Esophagus squamous epithelium (tissue), 5 donors: ENCODE measurements at regions not wholly inside any gene's neighbourhood (a gene's known extent, or its start where the extent isn't known, plus 50 kb on each side); places are given as distances from the start of the nearest gene placed in this dataset.
"Not testable (repeated sequence)": the region's sequence is repeated elsewhere in the genome, so short reads cannot be mapped to it uniquely, and the experiment has no call there.

Experiments
- DNase-seq: peaks from one replicate; lab custom pipeline; 2025; lab: John Stamatoyannopoulos, UW
- H3K27ac ChIP-seq, 4 donors: fragments of 200-600 bp; sonication (generic); one replicate each; pipeline ENCODE4 v1.5.1; 2016 to 2019; ENCODE audit warnings: mild to moderate bottlenecking in 1 of 4
- H3K27me3 ChIP-seq, 4 donors: fragments of 200-600 bp; sonication (generic); 1 replicate in 3 of 4; 2 replicates in 1 of 4; pipeline versions ENCODE4 v1.5.1 to v1.6.0; 2017 to 2021; ENCODE audit warnings: antibody characterized with exemption in 1 of 4
- H3K36me3 ChIP-seq, 3 donors: fragments of 200-600 bp; sonication (generic); one replicate each; pipeline ENCODE4 v1.5.1; 2016 to 2019
- H3K4me1 ChIP-seq, 3 donors: fragments of 200-600 bp; sonication (generic); one replicate each; pipeline ENCODE4 v1.5.1; 2017 to 2019
- H3K4me3 ChIP-seq, 4 donors: fragments of 200-600 bp; sonication (generic); 1 replicate in 3 of 4; 2 replicates in 1 of 4; pipeline ENCODE4 v1.5.1; 2016 to 2019; ENCODE audit warnings: mild to moderate bottlenecking in 2 of 4, moderate library complexity in 1 of 4
- H3K9me3 ChIP-seq, 3 donors: fragments of 200-600 bp; sonication (generic); one replicate each; pipeline ENCODE4 v1.5.1; 2016 to 2019
- CTCF ChIP-seq, 6 experiments: fragments of 450-650 bp in 4 of 6; fragments of 200-600 bp in 2 of 6; sonication (generic) in 2 of 6; IDR thresholded peaks; one replicate each; pipeline ENCODE4 v1.5.1; 2016 to 2019; ENCODE audit warnings: antibody characterized with exemption in 6 of 6, mild to moderate bottlenecking in 4 of 6, moderate library complexity in 4 of 6
- POLR2A ChIP-seq, 4 donors: fragments of 450-650 bp; IDR thresholded peaks; one replicate each; pipeline ENCODE4 v1.6.1; 2017; ENCODE audit warnings: antibody characterized with exemption in 4 of 4, mild to moderate bottlenecking in 4 of 4, moderate library complexity in 3 of 4
- WGBS, 2 donors: methylation state at CpG; one replicate each; pipeline ENCODE4 v1.1.5; 2018; 5-methylcytosine and 5-hydroxymethylcytosine counted together
- intact Hi-C: fragments of 100-400 bp; cut with DNase I; formaldehyde crosslinking; loops from one replicate; pipeline ENCODE4 v1.15.0; 2022
- donor health status: DM: yes; HTN: yes; CAD: no.

- intact Hi-C loops, result no loop called here
- no peak for DNase-seq
- TF ChIP-seq POLR2A (IDR thresholded peaks at IDR 0.05) (no peak), CTCF (IDR thresholded peaks at IDR 0.05) (no peak)
These were observed 694.2 kb downstream of the EFNB2 start for GRCh38 chr13:105841286-105841685.

DNA sequence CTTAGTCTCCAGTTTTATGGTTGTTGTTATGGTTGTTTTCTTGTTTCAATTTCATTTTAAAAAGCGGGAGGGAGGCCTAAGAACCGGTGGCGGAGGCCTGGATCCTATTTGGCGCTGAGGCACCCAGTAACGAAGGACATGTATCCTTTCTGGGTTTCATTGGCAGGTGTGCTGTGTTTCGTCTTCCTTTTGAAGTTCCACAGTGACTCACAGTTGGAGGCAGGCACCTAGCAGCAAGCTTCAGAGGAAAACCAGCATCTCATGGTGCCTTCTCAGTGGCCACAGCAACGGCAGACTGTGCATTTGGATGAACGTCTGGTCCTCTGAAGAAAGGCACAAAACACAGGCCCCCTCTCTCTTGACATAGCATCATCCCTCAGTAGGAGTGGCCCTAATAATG is 697.2 kb downstream of the EFNB2 start:
- DNase-seq, result no peak
- 84 to 87% methylated on average over 8 of the region's 8 CpGs for WGBS, 2 donors
- TF ChIP-seq CTCF (IDR thresholded peaks at IDR 0.05) (no peak), POLR2A (IDR thresholded peaks at IDR 0.05) (no peak)

More at GRCh38 chr13:105841286-105841685, 694.2 kb downstream of the EFNB2 start:
- 82 to 85% methylated on average over 3 of the region's 3 CpGs for WGBS, 2 donors
- Histone ChIP-seq H3K27me3 (no peaks in the 10 kb centered on the region), H3K4me1 (peaks cover 0 to 5% (median 0%) of the 10 kb centered on the region in 3 donors), H3K4me3 (no peak overlapping the region), H3K36me3 (no peaks in the 10 kb centered on the region), H3K27ac (no peak overlapping the region), H3K9me3 (no peaks in the 10 kb centered on the region)

GRCh38 chr13:105837295-105837694 is 698.2 kb downstream of the EFNB2 start:
- intact Hi-C loops, H3K4me1 ChIP-seq, H3K27ac ChIP-seq, H3K4me3 ChIP-seq, H3K36me3 ChIP-seq, DNase-seq, H3K27me3 ChIP-seq, H3K9me3 ChIP-seq: not testable (repeated sequence)
- 95 to 100% methylated on average over 9 of the region's 9 CpGs for WGBS, 2 donors

More for the DNA sequence above, 697.2 kb downstream of the EFNB2 start:
- Histone ChIP-seq H3K9me3 (no peaks in the 10 kb centered on the region), H3K36me3 (no peaks in the 10 kb centered on the region), H3K4me3 (no peak overlapping the region), H3K27me3 (no peaks in the 10 kb centered on the region), H3K4me1 (no peaks in the 10 kb centered on the region), H3K27ac (no peak overlapping the region)
- intact Hi-C loops, result no loop called here

DNA sequence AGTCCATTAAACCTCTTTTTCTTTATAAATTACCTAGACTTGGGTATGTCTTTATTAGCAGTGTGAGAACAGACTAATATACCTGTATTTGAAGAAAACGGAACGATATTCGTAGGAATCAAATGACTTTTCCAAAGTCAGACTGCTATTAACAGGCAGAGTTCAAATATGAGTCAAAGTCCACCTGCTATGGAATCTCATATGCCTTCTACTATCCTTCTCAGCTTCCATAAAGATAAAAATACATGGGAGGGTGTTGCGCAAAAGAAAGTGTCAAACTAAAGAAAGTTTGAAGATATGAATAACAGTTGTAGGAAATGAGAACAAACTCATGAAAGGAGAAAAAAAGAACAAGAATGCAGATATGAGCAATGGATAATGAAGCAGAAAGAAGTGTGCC is 704.6 kb downstream of the EFNB2 start:
- 44 to 75% methylated on average over 4 of the region's 4 CpGs for WGBS, 2 donors
- no peaks in the 10 kb centered on the region for H3K36me3 ChIP-seq
- no peak for DNase-seq
- no peaks in the 10 kb centered on the region for H3K27me3 ChIP-seq
- H3K27ac ChIP-seq, result no peak overlapping the region
- intact Hi-C loops, result no loop called here
- H3K4me3 ChIP-seq, result no peak overlapping the region
- no peak for TF ChIP-seq CTCF (IDR thresholded peaks at IDR 0.05)
- no peak for TF ChIP-seq POLR2A (IDR thresholded peaks at IDR 0.05)
- H3K4me1 ChIP-seq, result no peaks in the 10 kb centered on the region
- H3K9me3 ChIP-seq, result no peaks in the 10 kb centered on the region

DNA sequence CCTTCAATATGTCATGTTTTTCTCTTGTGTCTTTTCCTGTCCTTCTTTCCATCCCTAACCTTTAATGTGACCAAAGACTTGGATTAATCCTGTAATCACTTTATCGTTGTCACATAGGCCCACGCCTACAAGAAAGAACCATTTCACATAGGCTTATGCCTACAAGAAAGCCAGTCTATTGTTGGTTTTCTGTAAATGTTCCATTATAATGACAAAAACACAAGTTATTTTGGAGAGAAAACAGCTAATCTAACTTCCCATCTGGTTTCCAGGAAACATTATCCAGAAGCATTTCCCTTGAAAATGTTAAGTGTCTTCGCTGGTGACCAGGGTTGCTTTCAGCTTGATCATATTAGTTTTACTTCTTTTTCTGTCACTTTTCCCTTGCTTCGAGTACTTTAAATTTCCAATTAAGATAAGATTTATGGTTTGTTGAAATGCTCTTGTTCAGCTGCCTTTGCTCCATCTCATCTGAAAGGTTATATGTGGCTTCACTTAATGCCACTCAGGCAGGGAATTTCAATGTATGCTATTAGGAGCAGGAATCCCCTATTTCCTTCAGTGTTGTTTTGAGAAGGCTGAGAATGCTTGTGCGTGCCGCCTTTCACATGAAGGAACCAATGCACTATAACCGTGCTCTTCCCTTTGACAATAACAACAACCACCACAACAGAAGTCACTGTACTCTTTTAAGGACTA is 708.2 kb downstream of the EFNB2 start:
- no peak overlapping the region for H3K4me3 ChIP-seq
- TF ChIP-seq CTCF (IDR thresholded peaks at IDR 0.05) (no peak), POLR2A (IDR thresholded peaks at IDR 0.05) (no peak)
- DNase-seq, result no peak

More for the DNA sequence above, 708.2 kb downstream of the EFNB2 start:
- intact Hi-C loops, result no loop called here
- H3K9me3 ChIP-seq, result no peaks in the 10 kb centered on the region
- no peaks in the 10 kb centered on the region for H3K36me3 ChIP-seq
- WGBS, 2 donors, result 82 to 86% methylated on average over 7 of the region's 7 CpGs
- H3K27ac ChIP-seq, result no peak overlapping the region
- no peaks in the 10 kb centered on the region for H3K27me3 ChIP-seq
- H3K4me1 ChIP-seq, result peaks cover 0 to 5% (median 0%) of the 10 kb centered on the region in 3 donors
